ENCODE measurements at regions not wholly inside any gene's neighbourhood (a gene's known extent, or its start where the extent isn't known, plus 50 kb on each side); places are given as distances from the start of the nearest gene placed in this dataset.

DNA sequence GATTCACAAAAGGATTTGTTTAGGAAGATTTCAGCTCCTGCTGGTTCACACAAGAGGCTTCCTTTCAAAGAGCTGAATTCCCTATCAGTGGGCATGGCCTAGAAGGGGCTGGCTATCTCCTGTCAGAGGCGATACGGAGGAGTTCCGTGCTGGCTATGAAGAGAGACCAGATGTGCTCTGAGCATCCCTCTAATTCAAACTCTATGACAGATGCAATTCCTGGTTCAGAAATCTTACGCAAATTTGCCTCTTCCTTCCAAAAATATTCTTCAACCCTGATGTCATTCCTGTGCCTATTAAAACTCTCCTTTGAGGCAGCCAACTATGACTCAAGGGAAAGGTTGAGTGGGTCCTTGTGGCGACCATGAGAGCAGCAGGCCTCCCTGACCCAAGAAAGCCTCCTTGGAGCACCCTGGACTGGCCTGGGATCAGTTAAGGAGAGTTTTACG lies 139.3 kb upstream of the HES1 start:
- peaks cover 55% of the 10 kb centered on the region for H3K27me3 Mint-ChIP-seq
- H3K27ac Mint-ChIP-seq = no peak overlapping the region
- H3K4me3 Mint-ChIP-seq (ENCODE audit: low read depth) = no peak overlapping the region
- DNase-seq (ENCODE audit: low spot score, unreplicated experiment) = no peak
- peaks cover 5% of the 10 kb centered on the region for H3K4me1 Mint-ChIP-seq (ENCODE audit: low read depth)
- TF ChIP-seq, protein P1, sequence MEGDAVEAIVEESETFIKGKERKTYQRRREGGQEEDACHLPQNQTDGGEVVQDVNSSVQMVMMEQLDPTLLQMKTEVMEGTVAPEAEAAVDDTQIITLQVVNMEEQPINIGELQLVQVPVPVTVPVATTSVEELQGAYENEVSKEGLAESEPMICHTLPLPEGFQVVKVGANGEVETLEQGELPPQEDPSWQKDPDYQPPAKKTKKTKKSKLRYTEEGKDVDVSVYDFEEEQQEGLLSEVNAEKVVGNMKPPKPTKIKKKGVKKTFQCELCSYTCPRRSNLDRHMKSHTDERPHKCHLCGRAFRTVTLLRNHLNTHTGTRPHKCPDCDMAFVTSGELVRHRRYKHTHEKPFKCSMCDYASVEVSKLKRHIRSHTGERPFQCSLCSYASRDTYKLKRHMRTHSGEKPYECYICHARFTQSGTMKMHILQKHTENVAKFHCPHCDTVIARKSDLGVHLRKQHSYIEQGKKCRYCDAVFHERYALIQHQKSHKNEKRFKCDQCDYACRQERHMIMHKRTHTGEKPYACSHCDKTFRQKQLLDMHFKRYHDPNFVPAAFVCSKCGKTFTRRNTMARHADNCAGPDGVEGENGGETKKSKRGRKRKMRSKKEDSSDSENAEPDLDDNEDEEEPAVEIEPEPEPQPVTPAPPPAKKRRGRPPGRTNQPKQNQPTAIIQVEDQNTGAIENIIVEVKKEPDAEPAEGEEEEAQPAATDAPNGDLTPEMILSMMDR (IDR thresholded peaks at IDR 0.05; ENCODE audit: unreplicated experiment) = no peak
- no peaks in the 10 kb centered on the region for H3K9me3 Mint-ChIP-seq (ENCODE audit: low read depth)
- H3K36me3 Mint-ChIP-seq (ENCODE audit: insufficient read depth) = no peaks in the 10 kb centered on the region

DNA sequence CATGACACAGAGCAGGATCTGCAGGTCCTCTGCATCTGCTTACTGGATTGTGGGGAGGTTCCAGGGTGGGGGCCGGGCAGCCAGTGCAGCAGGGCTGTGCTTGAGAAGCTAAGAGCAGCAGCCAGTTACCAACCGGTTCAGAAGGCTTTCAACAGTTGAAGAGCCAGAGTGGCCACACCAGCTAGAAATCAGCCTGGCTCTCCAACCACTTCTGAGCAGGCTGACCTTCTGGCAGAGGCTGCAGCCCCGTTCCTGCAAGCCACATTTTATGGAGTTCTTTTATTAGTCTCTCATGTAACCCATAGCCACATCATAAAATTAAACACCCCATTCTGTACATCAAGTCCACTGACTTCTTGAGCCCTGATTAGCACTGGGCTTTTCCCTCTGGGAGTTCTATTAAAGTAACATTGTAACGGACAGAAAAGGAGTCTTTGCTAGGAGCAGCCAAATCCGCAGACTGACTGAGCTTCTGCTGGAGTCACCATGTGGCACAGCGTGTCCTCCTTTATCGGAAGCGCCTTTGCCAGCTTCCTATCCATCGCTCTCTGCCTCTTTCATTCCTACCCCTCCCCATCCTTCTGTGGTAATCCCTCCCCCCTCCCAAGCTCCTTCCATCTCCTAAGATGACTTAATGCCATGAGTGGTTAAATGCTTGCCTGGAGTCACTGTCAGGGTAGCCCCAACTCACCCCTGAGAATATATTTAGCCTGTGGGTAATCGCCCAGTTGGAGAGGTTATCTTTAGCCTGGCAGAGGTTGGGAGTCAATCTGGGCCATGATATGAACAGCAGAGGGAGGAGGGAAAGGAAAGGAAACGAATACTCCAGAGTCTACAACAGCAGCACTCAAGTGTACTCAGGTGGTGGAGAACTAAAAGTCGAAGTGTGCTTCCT lies 138.5 kb upstream of the HES1 start:
- TF ChIP-seq, protein P1 (IDR thresholded peaks at IDR 0.05; ENCODE audit: unreplicated experiment) = no peak
- H3K27me3 Mint-ChIP-seq = peaks cover 49% of the 10 kb centered on the region
- no peak overlapping the region for H3K4me3 Mint-ChIP-seq (ENCODE audit: low read depth)
- no peak for DNase-seq (ENCODE audit: low spot score, unreplicated experiment)
- H3K4me1 Mint-ChIP-seq (ENCODE audit: low read depth) = peaks cover 9% of the 10 kb centered on the region
- H3K27ac Mint-ChIP-seq = no peak overlapping the region
- H3K9me3 Mint-ChIP-seq (ENCODE audit: low read depth) = no peaks in the 10 kb centered on the region
- no peaks in the 10 kb centered on the region for H3K36me3 Mint-ChIP-seq (ENCODE audit: insufficient read depth)

DNA sequence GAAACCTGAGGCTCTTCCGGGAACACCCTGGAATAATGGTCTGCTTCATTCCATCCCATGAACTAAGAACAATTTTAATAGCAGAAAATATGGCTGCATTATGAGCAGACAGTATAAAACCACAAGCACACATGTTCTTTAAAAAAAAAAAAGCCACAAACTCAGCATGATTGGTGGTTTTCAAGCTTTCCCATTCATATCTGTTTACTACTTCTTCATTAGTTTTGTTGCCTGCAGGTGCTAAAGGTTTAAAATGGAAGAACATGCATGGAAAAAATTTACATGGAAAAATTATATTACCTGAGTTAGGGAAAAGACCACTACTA lies 137.9 kb upstream of the HES1 start:
- H3K27ac Mint-ChIP-seq = no peak overlapping the region
- DNase-seq (ENCODE audit: low spot score, unreplicated experiment) = no peak
- H3K27me3 Mint-ChIP-seq = peaks cover 45% of the 10 kb centered on the region
- H3K4me1 Mint-ChIP-seq (ENCODE audit: low read depth) = peaks cover 9% of the 10 kb centered on the region
- H3K36me3 Mint-ChIP-seq (ENCODE audit: insufficient read depth) = no peaks in the 10 kb centered on the region
- H3K4me3 Mint-ChIP-seq (ENCODE audit: low read depth) = no peak overlapping the region
- H3K9me3 Mint-ChIP-seq (ENCODE audit: low read depth) = no peaks in the 10 kb centered on the region
- TF ChIP-seq, protein P1 (IDR thresholded peaks at IDR 0.05; ENCODE audit: unreplicated experiment) = no peak

DNA sequence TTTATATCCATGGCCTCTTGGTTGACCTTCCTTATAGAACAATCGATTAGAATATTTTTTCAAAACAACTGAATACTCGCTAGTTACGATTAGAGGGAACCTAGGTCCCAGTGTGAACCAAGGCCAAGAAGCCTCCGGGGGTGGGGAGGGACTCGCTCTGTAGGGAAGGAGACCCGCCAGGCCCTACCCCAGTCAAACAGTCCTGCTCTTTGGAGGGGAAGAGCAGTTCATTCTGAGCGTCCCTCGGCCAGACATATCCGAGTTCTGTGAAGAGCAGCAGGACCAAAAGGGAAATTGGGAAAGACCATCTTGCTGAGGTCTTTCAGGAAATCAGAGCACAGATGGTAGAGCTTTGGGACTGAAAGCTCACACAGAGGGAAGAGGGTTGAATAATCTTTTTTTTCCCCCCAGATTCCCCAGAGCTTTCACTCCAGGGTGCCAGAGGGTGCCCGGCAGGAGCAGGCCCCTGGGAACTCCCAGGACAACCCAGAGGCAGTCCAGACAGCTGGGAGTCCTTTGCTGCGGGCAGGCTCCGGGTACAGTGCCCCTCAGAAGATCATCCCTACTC lies 137.2 kb upstream of the HES1 start:
- TF ChIP-seq, protein P1 (IDR thresholded peaks at IDR 0.05; ENCODE audit: unreplicated experiment) = no peak
- Mint-ChIP-seq H3K4me1 (ENCODE audit: low read depth) (peaks cover 14% of the 10 kb centered on the region), H3K36me3 (ENCODE audit: insufficient read depth) (no peaks in the 10 kb centered on the region), H3K27me3 (peaks cover 39% of the 10 kb centered on the region), H3K9me3 (ENCODE audit: low read depth) (no peaks in the 10 kb centered on the region), H3K4me3 (ENCODE audit: low read depth) (no peak overlapping the region), H3K27ac (no peak overlapping the region)
- no peak for DNase-seq (ENCODE audit: low spot score, unreplicated experiment)

DNA sequence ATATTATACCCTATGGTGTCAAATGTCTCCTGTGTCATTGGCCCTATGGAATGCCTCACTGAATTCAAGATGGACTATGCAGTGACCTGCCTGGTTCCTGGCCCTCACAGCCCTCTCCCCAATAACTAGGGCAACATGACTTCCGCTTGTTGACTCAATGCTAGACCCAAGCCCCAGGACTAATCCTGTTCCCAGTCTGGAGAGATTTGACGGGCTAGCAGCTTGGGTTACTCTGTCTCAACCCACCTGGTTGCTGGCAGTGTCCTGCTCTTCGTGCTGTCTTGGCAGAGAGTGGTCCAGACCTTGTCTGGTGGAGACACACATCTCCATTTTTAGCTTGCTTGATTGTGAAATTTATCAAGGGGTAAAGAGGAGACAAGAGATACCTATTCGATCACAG lies 135.8 kb upstream of the HES1 start:
- Mint-ChIP-seq H3K4me3 (ENCODE audit: low read depth) (no peak overlapping the region), H3K27ac (no peak overlapping the region), H3K36me3 (ENCODE audit: insufficient read depth) (no peaks in the 10 kb centered on the region), H3K9me3 (ENCODE audit: low read depth) (no peaks in the 10 kb centered on the region), H3K27me3 (peaks cover 30% of the 10 kb centered on the region), H3K4me1 (ENCODE audit: low read depth) (peaks cover 22% of the 10 kb centered on the region)
- DNase-seq (ENCODE audit: low spot score, unreplicated experiment) = no peak
- TF ChIP-seq, protein P1 (IDR thresholded peaks at IDR 0.05; ENCODE audit: unreplicated experiment) = no peak
